BLaER1 treated with 17β-estradiol and CSF1 and Interleukin-3, amounts not matched to agents 10 nM and 100 nM (cell line): ENCODE measurements at regions not wholly inside any gene's neighbourhood (a gene's known extent, or its start where the extent isn't known, plus 50 kb on each side); places are given as distances from the start of the nearest gene placed in this dataset.

Experiments used
- H3K27ac ChIP-seq, 11 experiments: shearing (Covaris generic); formaldehyde crosslinking; 2 replicates each; pipeline ENCODE4 v1.8.1; 2022
- H3K27me3 ChIP-seq, 11 experiments: shearing (Covaris generic); formaldehyde crosslinking; 2 replicates each; pipeline ENCODE4 v1.8.1; 2022
- H3K36me3 ChIP-seq, 11 experiments: shearing (Covaris generic); formaldehyde crosslinking; 2 replicates each; pipeline ENCODE4 v1.8.1; 2022
- H3K4me1 ChIP-seq, 10 experiments: shearing (Covaris generic); formaldehyde crosslinking; 2 replicates each; pipeline ENCODE4 v1.8.1; 2022
- H3K4me2 ChIP-seq, 11 experiments: shearing (Covaris generic); formaldehyde crosslinking; 2 replicates each; pipeline ENCODE4 v1.8.1; 2022
- H3K4me3 ChIP-seq, 10 experiments: shearing (Covaris generic); formaldehyde crosslinking; 2 replicates each; pipeline ENCODE4 v1.8.1; 2022
- H3K9ac ChIP-seq, 11 experiments: shearing (Covaris generic); formaldehyde crosslinking; 2 replicates each; pipeline ENCODE4 v1.8.1; 2022
- H3K9me3 ChIP-seq, 11 experiments: shearing (Covaris generic); formaldehyde crosslinking; replicated peaks in 1 of 11; 2 replicates each; pipeline ENCODE4 v1.8.1; 2022
- H4K20me1 ChIP-seq, 11 experiments: shearing (Covaris generic); formaldehyde crosslinking; 2 replicates each; pipeline ENCODE4 v1.8.1; 2022
- Cebpa-rat ChIP-seq, 11 experiments: shearing (Covaris generic); IDR thresholded peaks; 2 replicates each; pipeline ENCODE4 v1.8.1; 2022

DNA sequence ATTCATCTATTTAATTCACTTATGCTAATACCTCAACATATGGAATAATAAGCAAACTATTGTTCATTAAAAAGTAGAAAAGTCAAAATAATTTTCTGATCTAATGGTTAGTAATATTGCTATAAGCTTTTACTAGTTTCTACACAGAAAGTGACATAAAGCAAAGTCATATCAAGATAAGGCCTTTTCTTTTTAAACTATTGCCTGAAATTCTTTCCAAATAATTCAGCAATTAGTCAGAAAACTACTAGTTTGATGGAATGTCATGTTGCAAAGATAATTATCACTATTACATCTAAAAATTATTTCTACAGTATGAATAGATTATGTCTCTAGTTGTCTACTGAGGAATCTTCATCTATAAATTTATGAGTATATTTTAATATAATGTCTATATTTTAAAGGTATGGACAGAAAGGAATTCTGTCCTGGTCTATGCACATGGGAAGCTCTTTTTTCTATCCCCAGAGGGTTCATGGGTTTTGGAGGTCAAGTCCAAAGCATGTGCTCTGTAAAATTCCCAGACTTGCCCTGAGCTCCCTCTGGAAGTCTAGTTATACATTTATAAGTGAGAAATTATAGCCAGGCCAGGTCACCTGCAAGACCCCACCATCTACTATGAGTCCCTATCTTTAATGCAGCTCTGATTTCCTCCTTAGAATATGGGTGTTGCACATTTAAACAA lies 84.6 kb upstream of the DPYD start:
- no peak overlapping the region for H3K9ac ChIP-seq
- no peaks in the 10 kb centered on the region for H3K36me3 ChIP-seq
- H3K4me1 ChIP-seq, result no peaks in the 10 kb centered on the region
- no peak for TF ChIP-seq Cebpa-rat (IDR thresholded peaks at IDR 0.05)
- H3K27ac ChIP-seq, result no peak overlapping the region
- H3K4me3 ChIP-seq, result no peak overlapping the region
- no peaks in the 10 kb centered on the region for H3K9me3 ChIP-seq
- H3K4me2 ChIP-seq, result no peak overlapping the region
- H4K20me1 ChIP-seq, result no peaks in the 10 kb centered on the region
- no peaks in the 10 kb centered on the region for H3K27me3 ChIP-seq

DNA sequence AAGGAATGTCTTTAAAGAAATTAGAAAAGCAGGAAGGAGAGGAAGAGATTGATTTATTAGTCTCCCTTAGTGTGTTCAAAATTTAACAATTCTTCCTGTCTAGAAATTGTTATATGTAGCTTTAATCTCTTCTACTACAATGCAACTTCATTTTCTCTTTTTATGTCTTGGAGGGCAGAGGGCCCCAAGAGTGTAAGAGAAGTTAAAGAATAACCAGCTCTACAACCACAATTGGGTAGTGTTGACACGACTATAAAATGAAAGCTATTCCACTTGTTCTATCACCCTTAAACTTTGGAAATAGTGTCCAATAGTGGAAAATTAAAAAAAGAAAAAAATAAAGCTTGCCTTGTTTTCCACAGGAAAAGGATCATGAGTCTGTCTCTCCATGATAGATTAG lies 82.6 kb upstream of the DPYD start:
- no peaks in the 10 kb centered on the region for H3K4me1 ChIP-seq
- no peaks in the 10 kb centered on the region for H3K9me3 ChIP-seq
- no peak overlapping the region for H3K4me3 ChIP-seq
- no peak for TF ChIP-seq Cebpa-rat (IDR thresholded peaks at IDR 0.05)
- no peak overlapping the region for H3K9ac ChIP-seq
- H3K36me3 ChIP-seq, result no peaks in the 10 kb centered on the region
- H3K4me2 ChIP-seq, result no peak overlapping the region
- no peaks in the 10 kb centered on the region for H4K20me1 ChIP-seq
- H3K27me3 ChIP-seq, result no peaks in the 10 kb centered on the region
- no peak overlapping the region for H3K27ac ChIP-seq

GRCh38 chr1:98002288-98002687 lies 81.5 kb upstream of the DPYD start:
- H3K27me3 ChIP-seq, result no peaks in the 10 kb centered on the region
- no peaks in the 10 kb centered on the region for H4K20me1 ChIP-seq
- TF ChIP-seq Cebpa-rat (IDR thresholded peaks at IDR 0.05), result no peak
- no peak overlapping the region for H3K9ac ChIP-seq
- H3K36me3 ChIP-seq, result no peaks in the 10 kb centered on the region
- no peaks in the 10 kb centered on the region for H3K9me3 ChIP-seq
- H3K4me3 ChIP-seq, result no peak overlapping the region
- H3K27ac ChIP-seq, result no peak overlapping the region
- no peak overlapping the region for H3K4me2 ChIP-seq
- H3K4me1 ChIP-seq, result no peaks in the 10 kb centered on the region

GRCh38 chr1:98001764-98002163 lies 80.9 kb upstream of the DPYD start:
- Histone ChIP-seq H4K20me1 (no peaks in the 10 kb centered on the region), H3K4me2 (no peak overlapping the region), H3K9ac (no peak overlapping the region), H3K27ac (no peak overlapping the region), H3K4me3 (no peak overlapping the region), H3K9me3 (no peaks in the 10 kb centered on the region), H3K27me3 (no peaks in the 10 kb centered on the region), H3K36me3 (no peaks in the 10 kb centered on the region), H3K4me1 (no peaks in the 10 kb centered on the region)
- no peak for TF ChIP-seq Cebpa-rat (IDR thresholded peaks at IDR 0.05)

GRCh38 chr1:97999320-97999719 lies 78.5 kb upstream of the DPYD start:
- Histone ChIP-seq H3K36me3 (no peaks in the 10 kb centered on the region), H4K20me1 (no peaks in the 10 kb centered on the region), H3K27ac (no peak overlapping the region), H3K4me1 (no peaks in the 10 kb centered on the region), H3K9me3 (no peaks in the 10 kb centered on the region), H3K4me3 (no peak overlapping the region), H3K9ac (no peak overlapping the region), H3K4me2 (no peak overlapping the region), H3K27me3 (no peaks in the 10 kb centered on the region)
- TF ChIP-seq Cebpa-rat (IDR thresholded peaks at IDR 0.05), result no peak

DNA sequence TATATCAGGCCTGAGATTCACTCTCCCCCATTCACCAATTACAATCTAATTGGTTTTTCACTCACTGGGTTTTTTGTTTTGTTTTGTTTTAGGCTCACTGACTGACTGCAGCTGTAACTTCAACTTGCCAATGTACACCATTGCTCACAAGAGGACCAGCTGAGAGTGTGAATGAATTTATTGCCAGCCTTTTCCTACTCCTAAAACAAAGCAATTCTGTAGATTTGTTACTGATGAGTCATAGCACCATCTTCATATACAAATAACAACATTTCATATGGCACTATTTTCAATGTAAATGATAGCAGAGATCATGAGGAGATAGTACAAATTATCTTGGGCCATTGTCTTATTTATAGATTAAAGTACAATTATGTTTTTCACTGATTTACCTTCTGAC lies 76.0 kb upstream of the DPYD start:
- TF ChIP-seq Cebpa-rat (IDR thresholded peaks at IDR 0.05), result no peak
- H3K4me2 ChIP-seq, result no peak overlapping the region
- no peaks in the 10 kb centered on the region for H4K20me1 ChIP-seq
- no peak overlapping the region for H3K4me3 ChIP-seq
- no peaks in the 10 kb centered on the region for H3K36me3 ChIP-seq
- no peak overlapping the region for H3K27ac ChIP-seq
- H3K9ac ChIP-seq, result no peak overlapping the region
- H3K4me1 ChIP-seq, result no peaks in the 10 kb centered on the region
- H3K9me3 ChIP-seq, result no peaks in the 10 kb centered on the region
- no peaks in the 10 kb centered on the region for H3K27me3 ChIP-seq

- Histone ChIP-seq H3K9me3 (no peaks in the 10 kb centered on the region), H3K27me3 (no peaks in the 10 kb centered on the region), H4K20me1 (no peaks in the 10 kb centered on the region), H3K4me1 (no peaks in the 10 kb centered on the region), H3K4me2 (no peak overlapping the region), H3K4me3 (no peak overlapping the region), H3K9ac (no peak overlapping the region), H3K36me3 (no peaks in the 10 kb centered on the region), H3K27ac (no peak overlapping the region)
- no peak for TF ChIP-seq Cebpa-rat (IDR thresholded peaks at IDR 0.05)
Observed at GRCh38 chr1:97989094-97989680, 68.4 kb upstream of the DPYD start.

DNA sequence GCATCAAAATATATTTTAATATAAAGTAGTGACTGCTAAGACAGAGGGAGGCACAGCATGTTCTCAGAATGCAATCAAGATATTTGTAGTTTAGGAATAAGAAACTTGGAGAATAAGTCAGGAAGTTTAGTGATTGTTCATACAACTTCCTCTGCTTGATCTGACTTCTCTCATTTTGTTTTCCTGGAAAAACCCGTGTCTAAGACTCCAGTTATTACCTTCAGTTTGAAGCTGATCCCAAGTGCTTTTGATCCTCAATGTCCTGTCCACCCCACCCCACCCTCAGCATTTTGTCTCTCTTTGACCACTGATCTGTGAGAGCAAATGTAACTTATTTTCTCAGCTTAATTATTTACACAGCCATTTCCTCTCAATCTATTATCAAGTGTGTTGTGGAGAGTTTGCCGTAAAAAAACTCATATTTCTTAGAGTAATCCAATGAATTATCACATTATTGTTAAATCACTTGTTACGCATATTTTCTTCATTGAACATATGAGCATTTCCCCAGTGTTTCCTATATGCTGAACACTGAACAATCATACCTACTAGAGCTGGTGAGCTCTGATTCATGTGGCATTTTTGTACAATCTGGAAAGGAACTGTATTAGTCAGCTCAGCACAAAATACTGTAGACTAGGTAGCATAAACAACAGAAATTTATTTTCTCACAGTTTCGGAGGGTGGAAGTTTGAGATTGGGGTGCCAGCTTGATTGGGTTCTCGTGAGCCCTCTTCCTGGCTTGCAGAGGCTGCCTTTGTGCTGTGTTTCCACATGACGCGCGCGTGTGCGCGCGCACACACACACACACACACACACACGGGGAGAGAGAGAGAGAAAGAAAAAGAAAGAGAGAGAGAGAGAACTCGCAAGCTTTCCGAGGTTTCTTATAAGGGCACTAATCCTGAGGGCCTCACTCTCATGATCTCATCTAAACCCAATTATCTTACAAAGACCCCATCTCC lies 65.5 kb upstream of the DPYD start:
- Histone ChIP-seq H3K4me2 (no peak overlapping the region), H3K27ac (no peak overlapping the region), H3K4me1 (no peaks in the 10 kb centered on the region), H3K27me3 (no peaks in the 10 kb centered on the region), H3K4me3 (no peak overlapping the region), H3K9ac (no peak overlapping the region), H3K36me3 (no peaks in the 10 kb centered on the region), H3K9me3 (no peaks in the 10 kb centered on the region), H4K20me1 (no peaks in the 10 kb centered on the region)
- TF ChIP-seq Cebpa-rat (IDR thresholded peaks at IDR 0.05), result no peak

GRCh38 chr1:97983126-97983525 lies 62.3 kb upstream of the DPYD start:
- no peak for TF ChIP-seq Cebpa-rat (IDR thresholded peaks at IDR 0.05)

More at GRCh38 chr1:97983126-97983525, 62.3 kb upstream of the DPYD start:
- no peaks in the 10 kb centered on the region for H3K9me3 ChIP-seq
- no peak overlapping the region for H3K4me2 ChIP-seq
- no peak overlapping the region for H3K4me3 ChIP-seq
- no peaks in the 10 kb centered on the region for H4K20me1 ChIP-seq
- H3K27ac ChIP-seq, result no peak overlapping the region
- H3K27me3 ChIP-seq, result no peaks in the 10 kb centered on the region
- no peaks in the 10 kb centered on the region for H3K36me3 ChIP-seq
- H3K4me1 ChIP-seq, result no peaks in the 10 kb centered on the region
- no peak overlapping the region for H3K9ac ChIP-seq
